CD4-positive, CD25-positive, alpha-beta regulatory T cell (primary cell): ENCODE measurements at regions not wholly inside any gene's neighbourhood (a gene's known extent, or its start where the extent isn't known, plus 50 kb on each side); places are given as distances from the start of the nearest gene placed in this dataset.
"Not testable (repeated sequence)": the region's sequence is repeated elsewhere in the genome, so short reads cannot be mapped to it uniquely, and the experiment has no call there.

Source experiments
- ATAC-seq, 2 donors: fragments of 150-1000 bp; cut with Tn5 transposase; one replicate each; pipeline ENCODE4 v1.10.0; 2021; ENCODE audit warnings: low read depth in 2 of 2, moderate number of reproducible peaks in 2 of 2, moderate library complexity in 1 of 2
- DNase-seq, 3 donors: peaks; one replicate each; pipeline versions ENCODE4 v3.0.0 to v3.0.0-alpha.2; 2012 to 2022; ENCODE audit warnings: mixed read lengths in 1 of 3
- H3K27ac ChIP-seq: one replicate; pipeline ENCODE4 v1.7.0; 2013; ENCODE audit warnings: mild to moderate bottlenecking, low read length; ENCODE audit not compliant: insufficient read depth, poor library complexity, severe bottlenecking
- H3K27me3 ChIP-seq: one replicate; pipeline ENCODE4 v1.7.0; 2013; ENCODE audit warnings: low read length; ENCODE audit not compliant: control insufficient read depth, insufficient read depth
- H3K36me3 ChIP-seq: one replicate; pipeline ENCODE4 v1.7.0; 2013; ENCODE audit warnings: mild to moderate bottlenecking, low read length, moderate library complexity; ENCODE audit not compliant: control insufficient read depth, insufficient read depth
- H3K4me1 ChIP-seq: 2 replicates; pipeline ENCODE4 v1.7.0; 2013; ENCODE audit warnings: mild to moderate bottlenecking, low read length; ENCODE audit not compliant: insufficient read depth, control insufficient read depth, poor library complexity, severe bottlenecking
- H3K4me3 ChIP-seq: one replicate; pipeline ENCODE4 v1.7.0; 2013; ENCODE audit warnings: low read depth, mild to moderate bottlenecking, low read length, moderate library complexity
- H3K9me3 ChIP-seq, 2 experiments: 1 replicate in 1 of 2; 2 replicates in 1 of 2; pipeline ENCODE4 v1.7.0; 2013; ENCODE audit warnings: low read length in 2 of 2, mild to moderate bottlenecking in 1 of 2, moderate library complexity in 1 of 2; ENCODE audit not compliant: control insufficient read depth in 2 of 2
- H3K27ac Mint-ChIP-seq, 3 donors: one replicate each; pipeline ENCODE4 v1.8.0; 2020 to 2022; ENCODE audit warnings: mild to moderate bottlenecking in 3 of 3, mixed read lengths in 3 of 3, moderate library complexity in 2 of 3
- H3K27me3 Mint-ChIP-seq: one replicate; pipeline ENCODE4 v1.8.0; 2022; ENCODE audit warnings: mild to moderate bottlenecking, mixed read lengths
- H3K36me3 Mint-ChIP-seq: one replicate; pipeline ENCODE4 v1.8.0; 2020; ENCODE audit warnings: mixed read lengths
- H3K4me1 Mint-ChIP-seq, 4 donors: one replicate each; pipeline ENCODE4 v1.8.0; 2020 to 2022; ENCODE audit warnings: mixed read lengths in 4 of 4, mild to moderate bottlenecking in 1 of 4
- H3K4me3 Mint-ChIP-seq, 4 donors: one replicate each; pipeline ENCODE4 v1.8.0; 2020 to 2022; ENCODE audit warnings: mild to moderate bottlenecking in 4 of 4, mixed read lengths in 4 of 4, moderate library complexity in 3 of 4
- H3K9me3 Mint-ChIP-seq, 7 donors: one replicate each; pipeline ENCODE4 v1.8.0; 2020 to 2022; ENCODE audit warnings: mixed read lengths in 7 of 7, mild to moderate bottlenecking in 3 of 7, moderate library complexity in 2 of 7

- not testable (repeated sequence) for H3K4me3 Mint-ChIP-seq, H3K4me1 ChIP-seq, H3K36me3 Mint-ChIP-seq, H3K27ac Mint-ChIP-seq, H3K27me3 Mint-ChIP-seq, H3K9me3 Mint-ChIP-seq, H3K4me1 Mint-ChIP-seq, H3K36me3 ChIP-seq, H3K27me3 ChIP-seq, H3K9me3 ChIP-seq, H3K4me3 ChIP-seq, H3K27ac ChIP-seq, DNase-seq, ATAC-seq
Observed at GRCh38 chr12:30520285-30520684, 175.4 kb downstream of the IPO8 start.

DNA sequence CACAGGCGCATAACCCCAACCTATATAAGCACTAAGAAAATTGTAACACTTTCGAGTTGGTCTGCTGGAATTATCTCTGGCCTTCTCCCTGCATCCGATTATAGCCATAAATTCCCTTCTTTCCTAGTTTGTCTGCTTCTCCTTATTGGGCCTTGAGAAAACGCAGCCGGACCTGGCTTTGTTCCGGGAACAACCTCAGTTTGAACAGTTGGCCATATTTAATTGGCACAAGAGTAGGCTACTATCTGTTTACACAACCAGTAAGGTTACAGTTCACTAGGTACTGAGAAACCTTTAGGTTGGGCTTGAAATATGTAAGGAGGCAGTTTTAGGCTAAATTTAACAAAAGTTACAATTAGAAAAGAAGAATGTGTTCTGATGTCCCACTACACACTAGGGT, 176.1 kb downstream of the IPO8 start:
- no peak for ATAC-seq
- no peak for DNase-seq
- peaks cover 0 to 2% (median 0%) of the 10 kb centered on the region in 7 donors for H3K9me3 Mint-ChIP-seq

GRCh38 chr12:30517320-30517719, 178.3 kb downstream of the IPO8 start:
- H3K4me3 Mint-ChIP-seq = no peak overlapping the region
- DNase-seq (no peak), ATAC-seq (no peak)
- H3K27ac Mint-ChIP-seq = no peak overlapping the region
- Histone ChIP-seq H3K9me3 (no peaks in the 10 kb centered on the region), H3K36me3 (no peaks in the 10 kb centered on the region), H3K4me3 (no peak overlapping the region), H3K4me1 (no peaks in the 10 kb centered on the region), H3K27me3 (no peaks in the 10 kb centered on the region), H3K27ac (no peak overlapping the region)
- H3K4me1 Mint-ChIP-seq = no peaks in the 10 kb centered on the region
- peaks cover 4% of the 10 kb centered on the region for H3K27me3 Mint-ChIP-seq
- H3K36me3 Mint-ChIP-seq = no peaks in the 10 kb centered on the region
- peaks cover 0 to 2% (median 0%) of the 10 kb centered on the region in 7 donors for H3K9me3 Mint-ChIP-seq

More for the DNA sequence above, 176.1 kb downstream of the IPO8 start:
- H3K9me3 ChIP-seq = no peaks in the 10 kb centered on the region
- no peaks in the 10 kb centered on the region for H3K4me1 ChIP-seq
- no peak overlapping the region for H3K27ac ChIP-seq
- H3K27ac Mint-ChIP-seq = no peak overlapping the region
- no peaks in the 10 kb centered on the region for H3K36me3 ChIP-seq
- no peaks in the 10 kb centered on the region for H3K36me3 Mint-ChIP-seq
- H3K27me3 ChIP-seq = no peaks in the 10 kb centered on the region
- no peaks in the 10 kb centered on the region for H3K4me1 Mint-ChIP-seq
- H3K27me3 Mint-ChIP-seq = peaks cover 2% of the 10 kb centered on the region
- H3K4me3 ChIP-seq = no peak overlapping the region
- H3K4me3 Mint-ChIP-seq = no peak overlapping the region

DNA sequence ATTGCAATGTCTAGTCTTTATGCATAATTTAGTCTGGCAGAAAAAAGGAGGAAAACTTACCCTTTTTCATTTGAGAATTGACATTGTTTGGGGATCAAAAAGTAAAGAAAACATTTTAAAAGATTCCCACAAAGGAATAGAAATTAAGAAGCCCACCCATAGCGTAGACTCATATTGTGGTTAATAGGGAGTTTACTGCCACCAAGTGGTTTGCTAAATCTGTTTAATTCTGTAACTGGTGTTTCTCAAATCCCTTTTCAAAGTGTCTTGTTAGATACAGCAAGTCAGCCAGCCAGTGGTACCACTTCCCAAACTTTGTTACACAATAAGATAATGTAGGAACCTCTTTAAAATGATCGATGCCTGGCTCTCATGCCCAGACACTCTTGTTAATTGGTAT, 180.3 kb downstream of the IPO8 start:
- Mint-ChIP-seq H3K27ac (no peak overlapping the region), H3K9me3 (peaks cover 0 to 2% (median 0%) of the 10 kb centered on the region in 7 donors), H3K4me3 (no peak overlapping the region), H3K4me1 (no peaks in the 10 kb centered on the region), H3K27me3 (peaks cover 4% of the 10 kb centered on the region), H3K36me3 (no peaks in the 10 kb centered on the region)
- no peaks in the 10 kb centered on the region for H3K4me1 ChIP-seq
- no peak overlapping the region for H3K4me3 ChIP-seq
- DNase-seq (no peak), ATAC-seq (no peak)
- no peaks in the 10 kb centered on the region for H3K36me3 ChIP-seq
- H3K27me3 ChIP-seq = no peaks in the 10 kb centered on the region
- no peak overlapping the region for H3K27ac ChIP-seq
- no peaks in the 10 kb centered on the region for H3K9me3 ChIP-seq

- Mint-ChIP-seq H3K4me1 (no peaks in the 10 kb centered on the region), H3K36me3 (no peaks in the 10 kb centered on the region), H3K27me3 (peaks cover 4% of the 10 kb centered on the region), H3K9me3 (peaks cover 0 to 2% (median 0%) of the 10 kb centered on the region in 7 donors), H3K4me3 (no peak overlapping the region), H3K27ac (no peak overlapping the region)
- Histone ChIP-seq H3K27ac (no peak overlapping the region), H3K4me1 (no peaks in the 10 kb centered on the region), H3K36me3 (no peaks in the 10 kb centered on the region), H3K27me3 (no peaks in the 10 kb centered on the region), H3K4me3 (no peak overlapping the region), H3K9me3 (no peaks in the 10 kb centered on the region)
- no peak for ATAC-seq
- no peak for DNase-seq
Observed at GRCh38 chr12:30514666-30515065, 181.0 kb downstream of the IPO8 start.

- Mint-ChIP-seq H3K4me3 (no peak overlapping the region), H3K4me1 (no peaks in the 10 kb centered on the region), H3K27me3 (peaks cover 4% of the 10 kb centered on the region), H3K36me3 (no peaks in the 10 kb centered on the region), H3K9me3 (peaks cover 0 to 6% (median 0%) of the 10 kb centered on the region in 7 donors), H3K27ac (no peak overlapping the region)
- Histone ChIP-seq H3K4me3 (no peak overlapping the region), H3K9me3 (no peaks in the 10 kb centered on the region), H3K4me1 (no peaks in the 10 kb centered on the region), H3K27me3 (no peaks in the 10 kb centered on the region), H3K27ac (no peak overlapping the region), H3K36me3 (no peaks in the 10 kb centered on the region)
- no peak for ATAC-seq
- DNase-seq = no peak
Observed at GRCh38 chr12:30508205-30508967, 187.3 kb downstream of the IPO8 start.

DNA sequence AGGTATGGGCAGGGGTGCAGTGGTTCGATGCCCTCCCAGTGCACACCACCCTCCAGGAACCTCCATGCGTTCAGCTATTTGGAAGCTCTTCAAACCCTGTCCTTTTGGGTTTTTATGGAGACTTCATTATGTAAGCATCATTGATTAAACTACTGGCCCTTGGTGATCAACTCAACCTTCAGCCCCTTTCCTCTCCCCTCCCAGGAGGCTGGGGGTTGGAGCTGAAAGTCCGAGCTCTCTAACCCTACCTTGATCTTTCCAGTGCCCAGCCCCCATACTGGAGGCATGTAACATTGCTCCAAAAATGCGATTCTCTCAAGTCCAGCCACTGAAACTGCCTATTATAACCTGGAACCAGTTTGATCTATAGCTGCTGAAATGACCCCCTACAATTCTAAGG, 188.1 kb downstream of the IPO8 start:
- no peaks in the 10 kb centered on the region for H3K27me3 Mint-ChIP-seq

DNA sequence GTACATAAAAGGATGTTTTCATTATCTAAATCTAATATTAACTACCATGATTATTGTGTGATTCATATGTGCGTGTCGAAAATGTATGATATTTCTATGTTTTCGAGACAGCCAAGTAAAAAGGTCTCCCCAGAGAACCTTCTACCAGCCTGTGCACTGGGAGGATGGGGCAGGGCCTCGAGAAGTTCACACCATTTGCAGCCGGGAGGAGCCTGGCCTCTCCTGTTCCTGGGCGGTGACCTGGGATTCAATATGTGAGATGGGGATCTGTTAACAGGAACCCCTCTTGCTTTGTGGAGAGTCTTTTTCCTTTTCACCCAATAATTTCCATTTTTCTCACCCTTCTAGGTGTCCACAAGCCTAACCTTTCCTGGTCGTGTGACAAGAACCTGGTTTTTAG, 189.3 kb downstream of the IPO8 start:
- H3K36me3 ChIP-seq = no peaks in the 10 kb centered on the region
- no peaks in the 10 kb centered on the region for H3K27me3 ChIP-seq
- H3K27ac ChIP-seq = no peak overlapping the region
- Mint-ChIP-seq H3K27me3 (no peaks in the 10 kb centered on the region), H3K4me1 (no peaks in the 10 kb centered on the region), H3K9me3 (peaks cover 0 to 6% (median 0%) of the 10 kb centered on the region in 7 donors), H3K4me3 (no peak overlapping the region), H3K27ac (no peak overlapping the region), H3K36me3 (no peaks in the 10 kb centered on the region)
- no peaks in the 10 kb centered on the region for H3K9me3 ChIP-seq
- H3K4me1 ChIP-seq = no peaks in the 10 kb centered on the region
- ATAC-seq (no peak), DNase-seq (no peak)
- H3K4me3 ChIP-seq = no peak overlapping the region

More for the DNA sequence above, 188.1 kb downstream of the IPO8 start:
- Histone ChIP-seq H3K9me3 (no peaks in the 10 kb centered on the region), H3K4me3 (no peak overlapping the region), H3K36me3 (no peaks in the 10 kb centered on the region), H3K4me1 (no peaks in the 10 kb centered on the region), H3K27me3 (no peaks in the 10 kb centered on the region), H3K27ac (no peak overlapping the region)
- H3K27ac Mint-ChIP-seq = no peak overlapping the region
- ATAC-seq = no peak
- H3K36me3 Mint-ChIP-seq = no peaks in the 10 kb centered on the region
- H3K4me3 Mint-ChIP-seq = no peak overlapping the region
- H3K4me1 Mint-ChIP-seq = no peaks in the 10 kb centered on the region
- peaks cover 0 to 6% (median 0%) of the 10 kb centered on the region in 7 donors for H3K9me3 Mint-ChIP-seq
- DNase-seq = no peak
